GM19463 (cell line): ENCODE measurements at regions not wholly inside any gene's neighbourhood (a gene's known extent, or its start where the extent isn't known, plus 50 kb on each side); places are given as distances from the start of the nearest gene placed in this dataset.
A peak's percentile ranks its signal among the peaks of the same experiment; 100 is the strongest.

ENCODE experiments used
- ATAC-seq: cut with Tn5 transposase; IDR thresholded peaks from one replicate; pipeline ENCODE4 v1.9.1; 2021; ENCODE audit warnings: mild to moderate bottlenecking, moderate library complexity; ENCODE audit not compliant: unreplicated experiment

DNA sequence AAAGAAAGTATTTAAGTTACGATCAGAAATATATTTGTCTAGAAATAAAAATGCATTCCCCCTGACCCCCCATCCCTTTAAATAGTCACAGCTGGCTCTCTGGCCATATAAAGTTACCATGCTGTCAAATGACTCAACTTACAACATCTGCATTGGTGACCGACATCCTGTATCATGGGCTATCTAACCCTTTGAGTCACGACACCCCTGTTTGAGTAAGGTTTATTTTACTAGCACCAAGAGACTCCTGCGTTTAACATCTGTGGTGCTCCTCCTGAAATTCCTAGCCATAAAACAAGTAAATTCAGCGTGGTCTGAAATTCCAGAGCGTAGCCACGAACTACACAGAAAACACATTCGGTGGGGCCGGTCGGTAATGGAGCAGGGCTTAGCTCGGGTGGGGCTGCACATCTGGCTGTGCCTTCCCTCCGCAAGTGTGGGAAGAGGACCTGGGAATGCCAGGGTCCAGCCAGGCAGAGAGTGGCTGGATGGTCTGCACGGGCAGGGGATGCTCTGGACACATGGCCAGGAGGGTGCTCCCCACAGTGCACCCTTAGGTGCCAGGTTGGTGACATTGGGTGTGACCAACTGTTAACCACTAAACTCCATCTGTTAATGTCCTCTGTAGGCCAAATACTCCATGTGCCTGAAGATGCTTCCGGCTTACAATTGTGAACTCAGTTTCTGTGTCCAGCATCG, 53.0 kb upstream of the CLDN14 start:
- no peak for ATAC-seq

DNA sequence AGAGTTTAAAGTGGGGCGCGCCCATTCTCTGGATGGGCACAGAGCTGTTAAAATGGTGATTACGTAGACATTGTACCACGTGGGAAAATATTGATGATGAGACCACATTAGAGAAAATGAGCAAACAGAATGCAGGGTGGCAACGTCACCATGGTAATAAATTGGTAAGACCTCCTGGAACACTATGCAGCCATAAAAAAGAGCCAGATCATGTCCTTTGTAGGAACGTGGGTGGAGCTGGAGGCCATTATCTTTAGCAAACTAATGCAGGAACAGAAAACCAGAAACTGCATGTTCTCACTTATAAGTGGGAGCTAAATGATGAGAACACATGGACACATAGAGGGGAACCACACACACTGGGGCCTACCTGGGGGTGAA, 53.5 kb upstream of the CLDN14 start:
- ATAC-seq, result no peak

DNA sequence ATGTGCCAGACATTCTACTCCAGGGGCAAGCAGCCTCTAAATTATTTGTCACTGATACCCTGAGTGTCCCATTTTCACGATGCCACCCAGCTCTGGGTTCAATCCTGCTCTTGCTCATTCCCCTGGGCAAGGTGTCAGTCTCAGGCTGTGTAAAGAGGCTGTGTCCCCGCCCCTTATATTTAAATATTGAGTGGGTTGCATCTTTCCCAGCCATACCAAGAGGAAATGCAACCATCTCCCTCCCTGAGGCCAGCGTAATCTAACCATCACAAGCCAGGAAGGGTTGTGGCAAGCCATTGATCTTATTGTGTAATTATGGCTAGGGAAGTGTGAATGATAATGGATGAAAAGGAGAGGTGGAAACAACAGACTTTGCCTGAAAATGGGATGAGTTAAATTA, 54.7 kb upstream of the CLDN14 start:
- no peak for ATAC-seq

DNA sequence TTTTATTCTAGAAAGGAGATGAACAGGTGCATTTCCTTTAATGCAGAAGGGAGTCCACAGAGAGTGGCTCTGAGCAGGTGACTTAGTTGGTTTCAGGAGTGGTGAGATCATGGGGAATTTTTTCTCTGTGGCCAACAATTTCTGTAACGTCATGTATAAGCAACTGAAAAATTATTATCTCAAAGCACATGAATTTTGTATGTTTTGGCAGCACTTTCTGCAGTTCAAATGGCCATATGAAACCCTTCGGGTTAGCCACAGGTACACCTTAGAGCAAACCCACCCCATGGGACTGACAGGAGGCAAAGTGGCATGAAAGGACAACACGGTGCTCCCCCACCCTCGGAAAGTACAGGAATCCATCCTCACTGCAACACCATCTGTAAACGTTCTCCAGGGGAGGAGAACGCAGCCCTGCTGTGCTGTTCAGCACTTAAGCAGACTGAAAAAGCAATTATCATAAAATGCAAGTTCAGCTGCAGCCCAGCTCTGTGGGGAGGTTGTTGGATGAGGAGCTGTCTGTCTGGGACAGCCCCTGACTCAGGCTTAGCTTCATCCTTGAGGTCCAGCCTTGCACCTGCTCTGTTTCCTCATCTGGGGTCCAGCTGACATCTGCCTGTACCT, 55.8 kb upstream of the CLDN14 start:
- peak; percentile 80 for ATAC-seq

DNA sequence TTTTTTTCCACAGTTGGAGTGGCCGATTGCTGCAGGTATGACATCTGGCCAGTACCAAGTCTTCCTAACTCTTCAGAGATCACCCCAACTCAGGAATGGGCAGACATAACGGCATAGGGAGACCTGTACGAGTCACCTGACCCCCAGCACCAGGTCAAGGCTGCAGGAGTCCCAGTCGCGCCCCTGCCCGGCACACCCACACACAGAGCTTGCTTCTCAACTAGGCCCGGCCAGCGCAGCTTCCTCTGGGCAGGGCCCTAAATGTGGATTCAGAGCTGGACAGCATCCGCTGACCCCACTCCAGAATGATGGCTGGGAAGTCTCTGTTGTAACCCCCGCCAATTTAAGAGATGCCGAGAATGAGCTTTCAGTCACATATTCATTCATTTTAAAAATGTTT, 58.8 kb upstream of the CLDN14 start:
- no peak for ATAC-seq

DNA sequence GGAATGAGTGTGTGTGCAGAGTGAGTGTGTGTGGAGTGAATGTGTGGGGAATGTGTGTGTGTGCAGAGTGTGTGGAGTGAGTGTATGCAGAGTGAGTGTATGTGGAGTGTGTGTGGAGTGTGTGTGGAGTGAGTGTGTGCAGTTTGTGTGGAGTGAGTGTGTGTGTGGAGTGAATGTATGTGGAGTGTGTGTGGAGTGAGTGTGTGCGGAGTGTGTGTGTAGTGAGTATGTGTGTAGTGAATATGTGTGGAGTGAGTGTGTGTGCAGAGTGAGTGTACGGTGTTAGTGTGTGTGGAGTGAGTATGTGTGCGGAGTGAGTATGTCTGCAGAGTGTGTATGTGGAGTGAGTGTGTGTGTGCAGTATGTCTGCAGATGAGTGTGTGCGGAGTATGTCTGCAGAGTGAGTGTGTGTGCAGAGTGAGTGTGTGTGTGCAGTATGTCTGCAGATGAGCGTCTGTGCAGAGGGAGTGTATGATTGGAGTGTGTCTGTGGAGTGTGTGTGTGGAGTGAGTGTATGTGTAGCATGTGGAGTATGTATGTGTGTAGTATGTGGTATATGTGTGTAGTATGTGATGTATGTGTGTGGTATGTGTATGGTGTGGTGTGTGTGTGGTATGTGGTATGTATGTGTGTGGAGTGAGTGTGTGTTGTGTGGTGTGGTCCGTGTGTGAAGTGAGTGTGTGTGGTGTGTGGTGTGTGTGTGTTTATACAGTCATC, 59.7 kb upstream of the CLDN14 start:
- ATAC-seq, result no peak

DNA sequence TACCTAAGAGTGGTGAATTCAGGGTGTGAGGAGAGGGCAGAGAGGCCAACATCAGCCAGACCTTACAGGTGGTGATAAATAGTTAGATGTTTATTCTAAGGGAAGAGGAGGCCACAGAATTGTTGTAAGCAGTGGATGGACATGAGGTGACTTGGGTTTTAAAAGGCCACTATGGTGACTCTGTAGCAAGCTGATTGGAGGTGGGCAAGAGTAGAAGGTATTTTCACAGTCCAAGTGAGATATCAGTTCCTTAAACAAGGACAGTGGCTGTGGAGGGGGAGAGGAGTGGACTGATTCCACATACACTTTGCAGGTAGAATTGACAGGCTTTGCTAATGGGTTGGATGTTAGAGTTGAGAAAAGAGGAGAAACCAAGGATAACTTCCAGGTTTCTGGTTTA, 60.8 kb upstream of the CLDN14 start:
- no peak for ATAC-seq

DNA sequence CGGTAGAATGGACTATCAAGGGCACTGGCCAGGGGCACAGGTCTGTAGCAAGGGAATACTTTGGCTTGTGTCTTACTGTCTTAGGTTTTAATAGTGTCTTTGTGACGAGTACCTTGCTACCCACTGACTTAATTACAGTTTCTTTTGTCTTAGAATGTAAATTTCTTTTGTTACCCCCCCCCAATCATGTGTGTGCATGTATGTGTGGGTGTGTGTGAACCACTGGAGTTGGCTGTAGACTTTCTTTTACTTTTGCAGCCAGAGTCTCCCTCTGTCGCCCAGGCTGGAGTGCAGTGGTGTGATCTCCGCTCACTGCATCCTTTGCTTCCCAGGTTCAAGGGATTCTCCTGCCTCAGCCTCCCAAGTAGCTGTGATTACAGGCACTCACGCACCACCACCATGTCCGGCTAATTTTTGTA, 61.8 kb upstream of the CLDN14 start:
- no peak for ATAC-seq

DNA sequence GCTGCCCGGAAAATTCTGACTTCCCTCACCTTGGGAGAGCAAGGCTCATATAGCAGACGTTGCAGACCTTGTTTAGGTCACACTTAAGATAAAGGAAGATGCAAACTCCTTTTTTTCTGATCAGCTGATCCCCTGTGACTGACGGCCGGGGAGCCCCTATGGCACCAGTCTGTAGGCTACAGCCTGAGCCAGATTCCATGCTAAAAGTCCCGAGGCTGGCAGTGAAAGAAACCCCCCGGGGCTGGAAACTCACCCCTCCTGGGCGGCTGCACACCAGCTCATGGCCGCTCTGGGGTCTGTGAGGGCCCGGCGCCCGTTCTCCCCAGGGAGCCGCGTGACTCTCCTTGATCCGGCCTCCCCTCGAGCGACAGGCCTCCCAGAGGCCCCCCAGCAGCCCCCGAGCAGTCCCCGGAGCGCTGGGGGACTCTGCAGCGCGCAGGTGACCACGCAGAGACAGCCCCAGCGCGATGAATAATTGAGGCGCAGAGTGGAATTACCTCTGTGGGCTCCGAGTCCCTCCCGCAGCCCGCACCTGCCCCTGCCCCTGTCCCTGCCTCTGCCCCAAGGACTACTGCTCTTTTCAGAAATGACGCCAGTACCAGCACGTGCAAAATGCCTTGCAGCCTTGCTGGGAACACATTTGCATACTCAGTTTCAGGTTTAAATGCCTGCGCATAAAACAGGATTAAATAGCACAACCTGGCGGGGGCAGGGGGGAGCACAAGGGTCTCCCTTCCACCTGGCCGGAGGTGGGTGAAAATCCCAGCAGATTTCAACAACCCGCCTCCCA, 62.6 kb upstream of the CLDN14 start:
- ATAC-seq, result peak; percentile 71

DNA sequence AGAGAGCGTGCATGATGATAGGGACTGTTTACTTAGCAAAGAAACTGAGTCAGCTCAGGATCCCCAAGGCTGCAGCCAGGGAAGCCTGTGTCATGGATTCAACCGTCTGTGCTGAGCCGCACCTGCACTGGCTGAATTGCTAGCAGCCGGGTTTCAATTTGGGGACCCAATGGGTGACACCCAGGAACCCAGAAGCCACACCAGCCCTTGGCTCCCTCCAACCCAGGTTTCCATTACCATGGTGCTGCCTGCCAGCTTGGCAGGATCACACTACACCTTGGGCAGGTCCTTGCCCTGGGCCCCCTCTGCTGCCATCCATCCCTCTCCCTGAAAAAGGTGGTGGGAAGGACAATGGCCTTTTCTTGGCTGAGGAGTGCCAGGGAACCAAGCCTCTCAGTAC, 64.0 kb upstream of the CLDN14 start:
- ATAC-seq, result no peak

DNA sequence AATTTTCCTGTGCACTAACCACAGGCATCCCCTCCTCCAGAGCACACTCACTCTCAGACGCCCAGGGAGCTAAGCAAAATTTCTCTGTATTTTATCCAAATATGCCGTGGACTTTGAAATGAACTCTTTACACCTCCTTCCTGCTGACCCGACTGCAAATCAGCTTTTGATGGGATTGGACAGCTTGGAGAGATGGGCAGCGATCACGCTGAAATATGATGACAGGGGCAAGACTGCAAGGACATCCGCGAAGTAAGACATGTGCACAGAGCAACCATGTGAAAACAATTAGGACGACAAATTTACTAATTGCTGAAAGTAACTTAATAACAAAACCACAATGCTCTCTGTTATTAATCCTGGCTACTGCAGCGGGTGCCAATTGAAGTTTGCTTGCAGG, 64.6 kb upstream of the CLDN14 start:
- ATAC-seq, result no peak

DNA sequence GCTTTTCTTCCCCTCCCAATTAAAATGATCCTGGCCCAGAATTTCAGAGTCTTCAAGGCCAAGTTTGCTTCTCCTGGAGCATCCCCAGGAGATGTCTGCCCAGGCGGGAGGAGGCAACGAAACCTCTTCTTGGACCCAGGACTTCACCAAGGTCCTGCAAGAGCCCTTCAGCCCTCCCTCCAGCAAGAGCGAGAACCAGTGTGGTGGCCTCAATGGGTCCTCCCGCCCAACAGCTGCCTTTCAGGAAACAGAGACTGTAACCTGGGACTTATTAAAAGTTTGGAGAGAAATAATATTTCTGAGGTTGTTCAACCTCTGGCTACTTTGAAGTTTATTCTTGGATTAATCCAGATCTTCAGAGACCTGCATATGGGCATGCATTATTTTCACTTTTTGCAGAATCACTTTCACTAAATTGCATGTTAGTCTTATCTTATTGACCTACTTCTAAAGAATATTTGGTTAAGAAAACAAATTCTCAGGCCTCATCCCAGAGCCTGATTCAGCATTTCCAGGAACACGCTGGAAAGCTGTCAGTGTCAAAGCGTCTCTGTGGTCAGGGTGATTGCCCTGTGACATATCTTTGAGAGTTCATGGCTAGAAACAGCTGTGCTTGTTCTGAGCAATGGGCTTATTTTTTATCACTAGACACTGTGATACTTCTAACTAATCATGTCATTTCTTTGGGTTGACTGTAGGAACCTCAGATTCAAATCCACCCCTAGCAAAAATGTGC, 66.0 kb upstream of the CLDN14 start:
- ATAC-seq, result no peak

DNA sequence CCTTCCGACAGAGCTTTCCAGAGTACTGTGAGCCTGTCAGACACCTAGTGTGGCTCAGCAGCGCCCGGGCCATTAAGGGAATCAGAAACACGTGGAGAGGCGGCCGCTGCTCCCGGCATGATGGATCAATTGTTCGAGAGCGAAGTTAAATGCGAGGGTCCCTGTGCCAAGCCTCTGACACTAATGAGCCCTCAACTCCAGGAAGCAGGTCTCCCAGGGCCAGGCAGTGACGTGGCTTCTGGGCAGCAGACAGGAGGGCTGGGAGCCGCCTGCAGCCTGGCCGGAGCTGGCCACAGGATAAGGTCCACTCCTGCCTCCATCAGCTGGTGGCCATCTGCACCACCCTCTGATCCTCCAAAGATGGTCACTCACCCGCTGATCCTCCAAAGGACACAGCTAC, 67.5 kb upstream of the CLDN14 start:
- ATAC-seq, result no peak

DNA sequence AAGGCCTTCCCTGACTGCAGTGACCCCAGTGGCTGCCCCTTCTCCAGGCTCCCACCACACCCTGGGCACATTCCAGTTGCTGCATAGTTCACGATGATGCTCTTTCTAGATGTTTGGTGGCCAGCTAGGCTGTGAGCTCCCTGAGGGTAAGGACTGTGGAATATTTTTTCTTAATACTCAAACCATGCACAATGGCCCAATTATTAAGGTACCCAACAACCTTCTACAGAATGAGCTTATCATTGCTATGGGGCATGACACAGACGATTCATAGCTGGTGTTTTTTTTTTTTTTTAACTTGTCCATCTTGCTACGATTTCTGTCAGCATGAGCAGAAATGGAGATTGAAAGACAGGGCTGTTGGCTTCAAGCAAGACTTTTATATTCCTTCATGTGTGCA, 68.9 kb upstream of the CLDN14 start:
- no peak for ATAC-seq

DNA sequence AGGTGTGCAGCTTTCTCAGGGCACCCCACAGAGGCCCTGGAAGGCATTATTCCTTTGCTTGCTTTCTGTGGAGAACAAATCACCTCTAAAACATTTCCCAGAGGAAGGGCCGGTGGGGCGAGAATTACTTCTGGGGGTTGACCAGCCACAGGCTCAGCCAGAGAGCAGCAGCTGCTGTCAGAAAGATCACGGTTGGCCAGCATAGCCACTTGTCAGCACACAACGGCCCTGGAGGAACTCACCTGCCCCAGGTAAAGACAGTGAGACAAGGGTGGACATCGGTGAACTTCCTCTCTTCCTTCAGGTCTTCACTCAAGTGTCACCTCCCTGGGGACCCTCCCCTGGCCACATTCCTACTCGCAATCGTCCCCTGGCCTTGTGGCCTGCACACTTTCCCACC, 69.5 kb upstream of the CLDN14 start:
- ATAC-seq, result no peak

DNA sequence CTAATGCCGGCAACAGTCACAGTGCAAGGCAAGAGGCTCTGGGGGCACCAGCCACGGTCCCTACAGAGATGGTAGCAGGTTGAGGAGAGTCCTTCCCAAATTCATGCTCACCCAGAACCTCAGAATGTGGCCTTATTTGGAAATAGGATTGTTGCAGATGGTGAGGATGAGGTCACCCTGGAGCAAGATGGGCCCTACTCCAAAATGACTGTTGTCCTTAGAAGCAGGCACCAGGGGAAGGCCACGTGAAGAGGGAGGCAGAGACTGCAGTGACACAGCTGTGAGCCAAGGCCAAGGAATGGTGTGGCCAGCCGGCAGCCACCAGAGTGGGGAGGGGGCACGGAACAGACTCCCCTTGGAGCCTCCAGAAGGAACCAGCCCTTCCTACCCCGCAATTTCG, 70.8 kb upstream of the CLDN14 start:
- ATAC-seq, result no peak

DNA sequence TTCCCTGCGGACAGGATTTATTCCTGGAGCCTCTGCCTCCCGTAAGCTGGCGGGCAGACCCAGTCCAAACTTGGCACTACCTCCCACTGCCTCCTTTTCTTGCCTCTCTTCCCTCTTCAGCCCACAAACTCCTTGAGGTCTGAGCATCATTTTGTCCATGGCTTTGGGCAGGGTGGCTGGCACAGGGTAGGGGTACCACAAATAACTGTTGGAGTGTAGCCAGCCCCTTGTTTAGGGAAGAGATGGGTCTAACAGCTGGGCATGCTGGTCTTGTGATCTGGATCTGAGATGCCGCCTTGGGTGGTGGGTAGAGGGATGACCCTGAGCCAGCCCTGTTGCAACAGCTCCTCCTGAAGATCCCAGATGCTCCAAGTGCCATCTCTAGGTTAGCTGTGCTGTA, 71.4 kb upstream of the CLDN14 start:
- ATAC-seq, result no peak

DNA sequence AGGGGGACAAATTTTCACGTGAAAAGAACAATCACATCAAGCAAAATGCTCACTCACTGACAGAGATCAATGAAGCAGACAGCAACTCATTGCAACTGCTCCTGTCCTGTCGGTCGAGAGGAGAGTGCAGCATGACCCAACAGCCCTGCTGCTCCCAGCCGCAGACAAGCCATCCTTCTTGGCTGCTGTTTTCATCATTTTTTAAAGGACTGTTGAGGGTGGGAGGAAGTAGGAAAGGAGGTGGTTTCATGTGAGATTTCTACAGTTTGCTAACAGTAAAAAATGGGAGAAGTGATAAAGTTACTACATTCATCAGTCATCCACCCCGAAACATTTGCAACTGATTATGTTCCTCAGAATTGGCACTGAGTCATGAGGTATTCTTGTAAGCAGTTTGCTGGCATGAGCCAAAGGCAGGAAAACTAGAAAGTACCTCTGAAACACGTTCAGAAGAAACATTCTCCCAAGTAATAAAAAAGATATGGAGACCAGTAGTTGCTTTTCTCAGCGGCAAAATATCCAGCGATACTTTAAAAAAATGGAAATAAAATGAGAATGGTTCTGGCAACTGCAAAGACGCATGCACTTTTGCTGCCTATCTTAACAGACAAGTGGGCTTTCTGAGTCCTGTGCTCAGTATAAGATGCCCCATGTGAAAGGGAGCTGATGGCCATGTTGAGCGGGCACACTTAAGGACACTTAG, 72.0 kb upstream of the CLDN14 start:
- ATAC-seq, result no peak

DNA sequence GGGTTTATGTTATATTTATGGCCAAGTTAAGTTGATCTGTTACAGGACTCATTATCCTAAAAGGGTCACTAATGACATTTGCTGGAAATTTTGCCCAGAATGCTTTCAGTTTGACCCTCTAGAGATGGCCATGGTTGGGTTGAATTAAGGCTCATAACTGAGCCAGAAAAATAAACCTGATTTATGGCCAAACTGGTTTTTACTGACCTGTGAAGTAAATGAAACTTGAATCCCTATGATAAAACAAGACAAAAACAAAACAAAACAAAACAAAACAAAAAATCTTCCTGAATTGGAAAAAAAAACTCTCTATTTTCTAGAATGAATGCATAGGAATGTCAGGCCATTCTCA, 72.5 kb upstream of the CLDN14 start:
- no peak for ATAC-seq

DNA sequence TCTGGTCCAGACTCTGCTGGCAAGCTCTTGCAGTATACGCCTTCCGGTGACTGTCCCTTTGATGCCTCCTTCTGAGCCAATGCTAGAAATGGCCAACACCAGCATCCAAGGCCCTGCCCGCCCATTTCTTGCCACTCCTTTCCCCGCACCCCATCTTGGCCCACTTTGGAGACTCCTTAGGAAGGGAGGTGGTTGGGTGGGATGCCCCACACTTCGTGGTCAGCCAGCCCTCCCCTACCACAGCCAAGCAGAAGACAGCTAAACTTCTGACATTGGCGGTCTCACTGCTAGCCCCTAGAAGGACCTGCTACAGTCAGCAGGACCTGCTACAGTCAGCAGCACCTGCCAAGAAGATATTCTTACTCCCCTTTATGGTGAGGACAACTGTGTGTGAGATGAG, 73.5 kb upstream of the CLDN14 start:
- no peak for ATAC-seq
